VCaP (cell line): ENCODE measurements at regions not wholly inside any gene's neighbourhood (a gene's known extent, or its start where the extent isn't known, plus 50 kb on each side); places are given as distances from the start of the nearest gene placed in this dataset.

Experiments used
- H3K27ac ChIP-seq: fragments of 450-650 bp; 2 replicates; pipeline ENCODE4 v1.5.1; 2017
- CTCF ChIP-seq: fragments of 450-650 bp; conservative IDR thresholded peaks from 2 replicates; pipeline ENCODE4 v1.5.1; 2017; ENCODE audit warnings: mild to moderate bottlenecking, moderate library complexity

- H3K27ac ChIP-seq: no peak overlapping the region
- TF ChIP-seq CTCF: no peak
These were observed 172.6 kb upstream of the RBFOX1 start for GRCh38 chr16:7160093-7160492.

- H3K27ac ChIP-seq: no peak overlapping the region
- TF ChIP-seq CTCF: no peak
These were observed 174.2 kb upstream of the RBFOX1 start for GRCh38 chr16:7158481-7158880.

- TF ChIP-seq CTCF: no peak
- no peak overlapping the region for H3K27ac ChIP-seq
These were observed 182.4 kb upstream of the RBFOX1 start for GRCh38 chr16:7150230-7150629.

GRCh38 chr16:7148606-7149005 lies 184.0 kb upstream of the RBFOX1 start:
- TF ChIP-seq CTCF: no peak
- no peak overlapping the region for H3K27ac ChIP-seq

- TF ChIP-seq CTCF: no peak
- no peak overlapping the region for H3K27ac ChIP-seq
These were observed 191.7 kb upstream of the RBFOX1 start for GRCh38 chr16:7140899-7141298.

- no peak overlapping the region for H3K27ac ChIP-seq
- no peak for TF ChIP-seq CTCF
These were observed 194.9 kb upstream of the RBFOX1 start for GRCh38 chr16:7137560-7138330.

GRCh38 chr16:7132465-7132864 lies 200.2 kb upstream of the RBFOX1 start:
- H3K27ac ChIP-seq: no peak overlapping the region
- no peak for TF ChIP-seq CTCF
